Breast epithelium (tissue), 3 donors: ENCODE measurements at regions not wholly inside any gene's neighbourhood (a gene's known extent, or its start where the extent isn't known, plus 50 kb on each side); places are given as distances from the start of the nearest gene placed in this dataset.

Experiments used
- POLR2A ChIP-seq: fragments of 450-650 bp; IDR thresholded peaks from one replicate; pipeline ENCODE4 v1.6.1; 2016; ENCODE audit warnings: antibody characterized with exemption, mild to moderate bottlenecking, moderate library complexity
- POLR2AphosphoS5 ChIP-seq, 3 donors: sonication (generic); formaldehyde crosslinking; IDR thresholded peaks; one replicate each; pipeline ENCODE4 v1.6.1; 2017; ENCODE audit warnings: antibody characterized with exemption in 3 of 3
- TF ChIP-seq, protein P1 (sequence below), 3 donors: fragments of 450-650 bp; IDR thresholded peaks; one replicate each; pipeline ENCODE4 v1.5.1; 2016 to 2017; ENCODE audit warnings: antibody characterized with exemption in 3 of 3, mild to moderate bottlenecking in 3 of 3, moderate library complexity in 3 of 3

DNA sequence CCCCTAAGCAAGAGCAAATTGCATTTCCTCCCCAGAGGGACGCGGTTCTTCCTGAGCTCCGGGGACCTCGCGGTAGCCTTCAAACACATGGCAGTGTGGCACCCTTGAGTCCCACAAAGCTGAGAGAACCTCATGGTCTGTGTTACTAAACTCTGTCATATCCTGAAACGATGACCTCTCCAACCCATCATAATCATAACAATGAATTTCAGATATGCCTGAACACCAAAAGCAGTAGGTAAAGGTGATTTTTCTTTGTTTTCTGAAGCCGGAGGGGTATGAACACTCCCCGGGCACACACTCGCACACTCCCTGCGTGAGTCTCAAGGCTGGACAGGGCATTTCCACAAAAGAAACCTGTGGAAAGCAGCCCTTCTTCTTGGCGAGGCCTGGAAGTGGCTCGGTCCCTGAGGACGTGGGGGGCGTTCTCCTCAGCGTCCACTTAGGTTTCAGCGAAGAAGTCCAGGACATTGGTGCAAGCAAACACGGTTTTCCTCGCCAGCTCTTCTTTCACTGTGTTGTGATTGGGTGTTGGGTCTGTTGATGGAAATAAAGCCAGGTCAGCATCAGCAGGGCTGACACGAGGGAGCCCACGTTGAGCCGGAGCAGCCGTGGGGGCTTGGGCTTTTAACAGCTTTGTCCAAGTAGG is 183.4 kb downstream of the ERMARD start:
- TF ChIP-seq, protein P1, sequence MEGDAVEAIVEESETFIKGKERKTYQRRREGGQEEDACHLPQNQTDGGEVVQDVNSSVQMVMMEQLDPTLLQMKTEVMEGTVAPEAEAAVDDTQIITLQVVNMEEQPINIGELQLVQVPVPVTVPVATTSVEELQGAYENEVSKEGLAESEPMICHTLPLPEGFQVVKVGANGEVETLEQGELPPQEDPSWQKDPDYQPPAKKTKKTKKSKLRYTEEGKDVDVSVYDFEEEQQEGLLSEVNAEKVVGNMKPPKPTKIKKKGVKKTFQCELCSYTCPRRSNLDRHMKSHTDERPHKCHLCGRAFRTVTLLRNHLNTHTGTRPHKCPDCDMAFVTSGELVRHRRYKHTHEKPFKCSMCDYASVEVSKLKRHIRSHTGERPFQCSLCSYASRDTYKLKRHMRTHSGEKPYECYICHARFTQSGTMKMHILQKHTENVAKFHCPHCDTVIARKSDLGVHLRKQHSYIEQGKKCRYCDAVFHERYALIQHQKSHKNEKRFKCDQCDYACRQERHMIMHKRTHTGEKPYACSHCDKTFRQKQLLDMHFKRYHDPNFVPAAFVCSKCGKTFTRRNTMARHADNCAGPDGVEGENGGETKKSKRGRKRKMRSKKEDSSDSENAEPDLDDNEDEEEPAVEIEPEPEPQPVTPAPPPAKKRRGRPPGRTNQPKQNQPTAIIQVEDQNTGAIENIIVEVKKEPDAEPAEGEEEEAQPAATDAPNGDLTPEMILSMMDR (IDR thresholded peaks at IDR 0.05) = no peak
- TF ChIP-seq POLR2A (no peak), POLR2AphosphoS5 (IDR thresholded peaks at IDR 0.05) (no peak)
